ENCODE measurements at regions not wholly inside any gene's neighbourhood (a gene's known extent, or its start where the extent isn't known, plus 50 kb on each side); places are given as distances from the start of the nearest gene placed in this dataset.
"Not testable (repeated sequence)": the region's sequence is repeated elsewhere in the genome, so short reads cannot be mapped to it uniquely, and the experiment has no call there.

DNA sequence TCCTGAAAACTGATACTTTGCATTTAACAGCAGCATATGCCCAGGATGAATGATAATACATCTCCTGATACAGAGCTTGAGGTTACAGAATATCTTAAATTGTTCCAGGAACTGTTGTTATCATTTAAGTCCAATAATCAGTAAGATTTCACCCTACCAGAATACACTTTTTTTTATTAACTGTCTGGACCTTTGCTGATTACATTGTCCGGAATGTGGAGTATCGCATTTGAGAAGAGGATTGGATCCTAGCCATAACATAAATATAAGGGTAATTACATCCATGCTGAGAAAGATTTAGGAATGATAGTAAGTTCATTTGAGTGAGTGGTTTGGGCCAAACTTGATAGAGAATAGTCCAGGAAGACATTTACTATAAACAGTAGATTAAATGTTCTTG is 112.2 kb upstream of the FBXO28 start:
- not testable (repeated sequence) for H3K27me3 Mint-ChIP-seq; H3K4me3 Mint-ChIP-seq; H3K9me3 Mint-ChIP-seq; ATAC-seq (replicated peaks; ENCODE audit: extremely low read depth, poor library complexity, severe bottlenecking); H3K27ac Mint-ChIP-seq (ENCODE audit: low read depth); DNase-seq (ENCODE audit: low spot score in 2 of 2)
- H3K4me1 Mint-ChIP-seq: peaks cover 18% of the 10 kb centered on the region
- peaks cover 10% of the 10 kb centered on the region for H3K36me3 Mint-ChIP-seq (ENCODE audit: insufficient read depth)

DNA sequence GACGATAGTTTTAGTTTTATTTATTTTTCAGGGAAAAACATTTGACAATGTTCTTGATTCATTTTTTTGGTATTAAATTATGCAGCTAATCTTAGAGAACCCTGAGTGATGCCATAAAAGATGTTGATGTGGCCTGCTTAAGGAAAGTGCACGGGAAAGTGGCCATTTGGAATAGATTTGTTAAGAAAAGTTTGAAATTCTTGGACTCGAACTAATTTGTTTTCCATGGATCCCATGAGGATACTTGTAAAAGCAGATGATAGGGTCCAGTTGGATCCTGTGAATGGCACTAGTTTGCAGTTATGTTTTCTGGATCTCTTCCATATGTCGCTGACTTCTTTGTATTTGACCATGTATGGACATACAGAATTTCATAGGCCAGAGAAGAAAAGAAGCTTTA is 114.2 kb upstream of the FBXO28 start:
- not testable (repeated sequence) for ATAC-seq (replicated peaks; ENCODE audit: extremely low read depth, poor library complexity, severe bottlenecking); DNase-seq (ENCODE audit: low spot score in 2 of 2); H3K27ac Mint-ChIP-seq (ENCODE audit: low read depth); H3K36me3 Mint-ChIP-seq (ENCODE audit: insufficient read depth); H3K4me3 Mint-ChIP-seq; H3K27me3 Mint-ChIP-seq; H3K9me3 Mint-ChIP-seq
- H3K4me1 Mint-ChIP-seq: peaks cover 17% of the 10 kb centered on the region

DNA sequence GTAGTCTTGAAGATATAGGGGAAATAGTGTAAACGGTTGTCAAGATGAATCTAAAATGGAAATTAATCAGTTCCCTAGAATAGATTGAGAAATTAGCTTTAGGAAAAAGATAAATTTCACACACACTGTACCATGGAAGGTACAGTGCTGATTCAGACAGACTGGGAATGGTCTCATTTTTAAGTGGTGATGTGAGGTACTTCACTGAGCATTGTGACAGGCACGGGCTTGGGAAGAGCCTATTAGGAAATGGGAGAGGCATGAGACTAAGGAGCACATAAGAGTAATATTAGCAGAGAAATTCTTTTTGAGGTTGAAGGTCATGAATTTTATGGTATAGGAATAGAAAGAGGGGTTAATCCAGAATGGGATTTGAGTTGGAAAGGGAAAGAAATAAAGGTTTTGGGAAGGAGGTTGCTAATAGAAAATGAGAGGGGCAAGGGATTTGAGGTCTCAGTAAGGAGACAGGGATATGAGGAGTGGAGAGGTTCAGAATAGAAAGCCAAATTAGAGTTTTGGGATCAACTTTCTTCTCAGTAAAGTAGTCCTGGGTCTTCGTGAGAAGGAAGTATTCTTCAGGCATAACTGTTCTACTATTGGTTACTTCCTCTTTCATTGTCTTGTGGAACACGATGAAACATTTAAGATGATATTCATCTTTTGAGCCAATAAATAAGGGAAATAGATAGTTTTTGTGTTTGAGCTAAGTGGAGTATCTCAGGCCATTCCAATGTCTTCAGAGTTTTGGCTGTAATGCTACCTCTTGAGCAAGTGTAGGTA is 115.0 kb upstream of the FBXO28 start:
- not testable (repeated sequence) for H3K4me3 Mint-ChIP-seq; DNase-seq (ENCODE audit: low spot score in 2 of 2)
- H3K27ac Mint-ChIP-seq (ENCODE audit: low read depth): peak overlapping the region; percentile 10

DNA sequence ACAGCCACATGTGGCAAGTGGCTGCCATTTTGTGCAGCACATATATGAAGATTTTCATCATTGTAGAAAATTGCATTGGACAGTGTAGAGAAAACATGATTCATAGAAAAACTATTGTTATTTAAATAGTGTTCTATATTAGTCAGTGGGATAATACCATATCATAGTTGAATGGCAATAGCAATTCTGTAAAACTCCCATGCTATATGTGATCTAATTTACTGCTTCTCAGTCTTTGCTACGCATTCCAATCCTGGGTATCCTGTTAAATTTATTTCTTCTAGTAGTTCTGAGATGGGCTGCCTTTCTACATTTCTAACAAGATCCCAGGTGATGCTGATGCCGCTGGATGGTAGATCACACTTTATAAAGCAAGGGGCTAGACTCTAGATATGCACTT is 117.5 kb upstream of the FBXO28 start:
- not testable (repeated sequence) for H3K27me3 Mint-ChIP-seq; DNase-seq (ENCODE audit: low spot score in 2 of 2); H3K36me3 Mint-ChIP-seq (ENCODE audit: insufficient read depth); H3K9me3 Mint-ChIP-seq; H3K4me3 Mint-ChIP-seq; ATAC-seq (replicated peaks; ENCODE audit: extremely low read depth, poor library complexity, severe bottlenecking); H3K27ac Mint-ChIP-seq (ENCODE audit: low read depth)
- H3K4me1 Mint-ChIP-seq: peaks cover 15% of the 10 kb centered on the region

More for the DNA sequence above, 115.0 kb upstream of the FBXO28 start:
- H3K4me1 Mint-ChIP-seq: peaks cover 11% of the 10 kb centered on the region
- ATAC-seq (replicated peaks; ENCODE audit: extremely low read depth, poor library complexity, severe bottlenecking); H3K9me3 Mint-ChIP-seq; H3K27me3 Mint-ChIP-seq; H3K36me3 Mint-ChIP-seq (ENCODE audit: insufficient read depth): not testable (repeated sequence)

DNA sequence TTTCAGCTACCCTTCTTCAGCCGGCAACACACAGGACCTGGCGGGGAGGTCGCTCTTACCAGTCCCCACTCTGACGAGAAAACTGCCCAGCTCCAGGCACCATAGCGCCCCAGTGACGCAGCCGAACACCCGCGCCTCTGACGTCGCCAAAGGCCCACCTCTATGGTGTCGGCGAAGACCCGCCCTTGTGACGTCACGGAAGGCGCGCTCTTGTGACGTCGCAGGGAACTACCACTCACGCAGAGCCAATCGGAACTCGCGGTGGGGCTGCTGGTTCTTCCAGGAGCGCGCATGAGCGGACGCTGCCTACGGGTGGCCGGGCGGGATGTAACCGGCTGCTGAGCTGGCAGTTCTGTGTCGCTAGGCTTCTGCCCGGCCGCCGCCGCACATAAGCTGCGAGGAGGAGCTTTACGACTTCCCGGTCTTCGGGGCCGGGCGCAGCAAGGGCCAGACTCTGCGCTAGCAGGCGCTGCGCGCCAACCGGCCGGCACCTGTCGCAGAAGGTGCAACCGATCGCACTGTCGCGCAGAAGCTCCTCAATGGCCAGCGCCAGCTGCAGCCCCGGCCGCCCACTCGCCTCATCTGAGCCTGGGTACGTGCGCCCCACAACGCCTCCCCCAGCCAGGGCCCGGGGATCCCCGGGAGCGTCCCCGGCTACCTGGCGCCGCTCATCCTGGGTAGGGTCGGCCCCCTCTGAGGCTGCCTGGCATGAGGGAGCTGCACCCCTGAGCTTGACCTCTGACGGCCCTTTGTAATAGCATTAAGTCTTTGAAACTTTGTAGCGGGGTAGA is 121.3 kb upstream of the FBXO28 start:
- H3K9me3 Mint-ChIP-seq, H3K4me1 Mint-ChIP-seq, H3K27me3 Mint-ChIP-seq: not testable (repeated sequence)
- peak overlapping the region; percentile 88 for H3K4me3 Mint-ChIP-seq
- ATAC-seq (replicated peaks; ENCODE audit: extremely low read depth, poor library complexity, severe bottlenecking): peak; percentile 97
- peak; percentile 100 for DNase-seq (ENCODE audit: low spot score in 2 of 2)
- peaks cover 13% of the 10 kb centered on the region for H3K36me3 Mint-ChIP-seq (ENCODE audit: insufficient read depth)
- peak overlapping the region; percentile 100 for H3K27ac Mint-ChIP-seq (ENCODE audit: low read depth)

DNA sequence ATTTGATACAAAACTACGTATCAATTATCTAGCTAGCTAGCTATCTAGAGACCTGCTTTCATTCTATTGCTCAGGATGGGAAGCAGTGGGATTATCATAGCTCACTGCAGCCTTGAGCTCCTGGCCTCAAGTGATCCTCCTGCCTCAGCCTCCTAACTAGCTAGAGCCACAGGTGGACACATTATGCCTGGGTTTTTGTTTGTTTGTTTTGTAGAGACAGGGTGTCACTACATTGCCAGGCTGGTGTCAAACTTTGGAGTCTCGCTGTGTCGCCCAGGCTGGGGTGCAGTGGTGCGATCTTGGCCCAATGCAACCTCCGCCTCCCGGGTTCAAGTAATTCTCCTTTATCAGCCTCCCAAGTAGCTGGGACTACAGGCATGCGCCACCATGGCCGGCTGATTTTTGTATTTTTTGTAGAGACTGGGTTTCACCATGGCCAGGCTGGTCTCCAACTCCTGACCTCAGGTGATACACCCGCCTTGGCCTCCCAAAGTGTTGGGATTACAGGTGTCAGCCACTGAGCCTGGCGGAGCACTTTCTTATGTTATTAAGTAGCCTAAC is 122.5 kb upstream of the FBXO28 start:
- not testable (repeated sequence) for ATAC-seq (replicated peaks; ENCODE audit: extremely low read depth, poor library complexity, severe bottlenecking); H3K9me3 Mint-ChIP-seq; H3K27me3 Mint-ChIP-seq; H3K4me1 Mint-ChIP-seq; DNase-seq (ENCODE audit: low spot score in 2 of 2); H3K27ac Mint-ChIP-seq (ENCODE audit: low read depth)
- Mint-ChIP-seq H3K36me3 (ENCODE audit: insufficient read depth) (peaks cover 14% of the 10 kb centered on the region), H3K4me3 (peak overlapping the region; percentile 27)

DNA sequence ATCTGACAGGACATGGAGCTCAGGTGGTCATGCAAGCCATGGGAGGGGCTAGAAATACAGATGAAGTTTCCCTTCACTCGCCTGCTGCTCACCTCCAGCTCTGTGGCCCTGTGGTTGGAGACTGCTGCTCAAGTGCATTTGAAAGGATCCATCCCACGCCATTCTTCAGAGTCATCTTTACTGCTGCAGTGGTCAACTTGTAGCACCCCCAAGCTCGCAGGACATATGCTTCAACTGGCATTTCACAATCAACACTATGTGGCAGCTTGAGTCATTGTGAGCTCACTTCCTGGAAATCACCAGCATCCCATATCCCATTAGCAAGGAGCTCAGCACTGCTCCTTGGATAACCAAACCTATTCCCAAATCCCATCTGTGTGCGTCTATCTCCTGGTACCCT is 116.2 kb upstream of the TP53BP2 start:
- not testable (repeated sequence) for H3K27ac Mint-ChIP-seq (ENCODE audit: low read depth); H3K4me1 Mint-ChIP-seq; H3K9me3 Mint-ChIP-seq; DNase-seq (ENCODE audit: low spot score in 2 of 2); H3K4me3 Mint-ChIP-seq; ATAC-seq (replicated peaks; ENCODE audit: extremely low read depth, poor library complexity, severe bottlenecking); H3K27me3 Mint-ChIP-seq; H3K36me3 Mint-ChIP-seq (ENCODE audit: insufficient read depth)

DNA sequence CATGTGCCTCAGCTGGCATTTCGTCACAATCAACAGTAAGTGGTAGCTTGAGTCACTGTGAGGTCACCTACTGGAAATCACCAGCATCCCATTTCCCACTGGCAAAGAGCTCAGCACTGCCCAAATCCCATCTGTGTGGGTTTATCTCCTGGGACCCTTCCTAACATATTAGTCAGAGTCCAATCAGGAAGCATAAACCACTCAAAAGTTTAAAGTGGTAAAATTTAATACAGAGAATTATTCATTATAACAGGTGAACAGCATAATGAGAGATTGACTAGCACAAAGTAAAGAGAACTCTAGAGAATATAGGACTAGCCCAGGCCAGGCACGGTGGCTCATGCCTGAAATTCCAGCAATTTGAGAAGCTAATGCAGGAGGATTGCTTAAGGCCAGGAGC is 107.1 kb upstream of the TP53BP2 start:
- not testable (repeated sequence) for H3K27ac Mint-ChIP-seq (ENCODE audit: low read depth); DNase-seq (ENCODE audit: low spot score in 2 of 2); H3K9me3 Mint-ChIP-seq; H3K4me3 Mint-ChIP-seq; H3K27me3 Mint-ChIP-seq; ATAC-seq (replicated peaks; ENCODE audit: extremely low read depth, poor library complexity, severe bottlenecking); H3K4me1 Mint-ChIP-seq; H3K36me3 Mint-ChIP-seq (ENCODE audit: insufficient read depth)

DNA sequence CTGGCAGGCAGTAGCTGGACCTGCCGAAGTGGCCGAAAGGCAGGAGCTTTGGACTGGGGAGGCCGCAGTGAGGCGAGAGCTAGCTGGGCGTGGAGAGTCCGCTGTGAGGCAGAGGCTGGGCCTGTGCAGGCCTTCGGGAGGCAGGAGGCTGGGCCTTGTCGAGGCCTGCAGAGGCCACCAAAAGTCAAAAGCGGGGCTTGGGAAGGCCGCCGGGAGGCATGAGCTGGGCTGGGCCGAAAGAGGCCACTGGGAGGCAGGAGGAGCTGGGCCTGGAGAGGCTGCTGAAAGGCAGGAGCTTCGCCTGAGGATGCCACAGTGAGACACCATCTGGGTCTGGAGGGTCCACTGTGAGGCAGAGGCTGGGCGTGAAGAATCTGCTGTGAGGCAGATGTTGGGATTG is 105.8 kb upstream of the TP53BP2 start:
- not testable (repeated sequence) for ATAC-seq (replicated peaks; ENCODE audit: extremely low read depth, poor library complexity, severe bottlenecking); H3K27me3 Mint-ChIP-seq; DNase-seq (ENCODE audit: low spot score in 2 of 2); H3K36me3 Mint-ChIP-seq (ENCODE audit: insufficient read depth); H3K9me3 Mint-ChIP-seq; H3K27ac Mint-ChIP-seq (ENCODE audit: low read depth); H3K4me1 Mint-ChIP-seq; H3K4me3 Mint-ChIP-seq

DNA sequence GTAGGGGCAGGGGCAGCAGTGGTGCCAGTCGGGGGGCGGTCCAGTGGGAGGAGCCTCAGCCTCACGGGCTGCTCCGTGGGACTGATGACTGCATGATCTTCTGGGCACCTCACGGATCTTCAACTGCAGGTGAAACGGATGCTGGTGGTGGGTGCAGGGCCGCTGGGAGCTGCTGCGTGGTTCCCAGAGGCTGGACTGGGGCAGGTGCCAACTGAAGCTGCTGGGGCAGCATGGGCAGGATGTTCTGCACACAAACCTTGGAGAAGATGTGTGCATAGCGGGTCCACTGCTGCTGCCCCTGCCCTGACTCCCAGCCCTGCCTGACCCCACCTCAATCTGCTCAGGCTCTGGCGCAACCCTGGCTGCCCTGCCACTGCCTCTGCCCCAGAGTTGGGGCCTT is 104.2 kb upstream of the TP53BP2 start:
- DNase-seq (ENCODE audit: low spot score in 2 of 2); H3K9me3 Mint-ChIP-seq; H3K36me3 Mint-ChIP-seq (ENCODE audit: insufficient read depth); H3K27ac Mint-ChIP-seq (ENCODE audit: low read depth); H3K4me3 Mint-ChIP-seq; ATAC-seq (replicated peaks; ENCODE audit: extremely low read depth, poor library complexity, severe bottlenecking); H3K4me1 Mint-ChIP-seq; H3K27me3 Mint-ChIP-seq: not testable (repeated sequence)

DNA sequence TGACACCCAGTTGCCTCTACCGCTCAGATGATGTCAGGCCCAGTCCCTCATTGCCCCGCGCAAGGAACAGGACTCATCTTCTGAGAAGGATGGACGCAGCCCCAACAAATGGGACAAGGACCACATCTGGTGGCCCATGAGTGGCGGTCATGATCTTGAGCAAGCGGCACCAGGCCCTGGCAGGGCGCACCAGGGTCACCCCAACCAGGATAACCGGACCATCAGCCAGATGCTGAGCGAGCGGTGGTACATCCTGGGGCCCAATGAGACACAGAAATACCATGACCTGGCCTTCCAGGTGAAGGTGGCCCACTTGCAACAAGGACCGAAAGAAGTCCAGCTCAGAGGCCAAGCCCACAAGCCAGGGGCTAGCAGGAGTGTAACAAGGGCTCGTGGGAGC is 102.3 kb upstream of the TP53BP2 start:
- H3K4me1 Mint-ChIP-seq; H3K9me3 Mint-ChIP-seq; H3K27me3 Mint-ChIP-seq; DNase-seq (ENCODE audit: low spot score in 2 of 2); H3K36me3 Mint-ChIP-seq (ENCODE audit: insufficient read depth); H3K4me3 Mint-ChIP-seq; H3K27ac Mint-ChIP-seq (ENCODE audit: low read depth); ATAC-seq (replicated peaks; ENCODE audit: extremely low read depth, poor library complexity, severe bottlenecking): not testable (repeated sequence)

DNA sequence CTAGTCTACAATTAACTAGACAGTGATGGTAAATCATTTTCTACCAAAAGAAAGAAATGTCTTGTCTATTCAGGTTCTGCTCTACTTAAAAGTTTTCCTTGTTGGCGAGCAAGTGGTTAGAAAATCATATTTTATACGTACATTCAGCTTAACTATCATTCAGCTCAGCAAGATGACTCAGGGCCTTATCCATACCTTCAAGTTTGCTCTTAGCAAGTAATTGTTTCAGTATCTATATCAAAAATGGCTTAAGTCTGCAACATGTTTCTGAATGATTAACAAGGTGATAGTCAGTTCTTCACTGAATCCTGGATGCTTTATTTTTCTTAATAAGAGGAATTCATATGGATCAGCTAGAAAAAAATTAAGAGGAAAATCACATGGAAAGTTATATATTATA is 90.8 kb upstream of the TP53BP2 start:
- H3K4me3 Mint-ChIP-seq; H3K9me3 Mint-ChIP-seq; H3K27ac Mint-ChIP-seq (ENCODE audit: low read depth); H3K27me3 Mint-ChIP-seq; DNase-seq (ENCODE audit: low spot score in 2 of 2); ATAC-seq (replicated peaks; ENCODE audit: extremely low read depth, poor library complexity, severe bottlenecking); H3K36me3 Mint-ChIP-seq (ENCODE audit: insufficient read depth); H3K4me1 Mint-ChIP-seq: not testable (repeated sequence)

DNA sequence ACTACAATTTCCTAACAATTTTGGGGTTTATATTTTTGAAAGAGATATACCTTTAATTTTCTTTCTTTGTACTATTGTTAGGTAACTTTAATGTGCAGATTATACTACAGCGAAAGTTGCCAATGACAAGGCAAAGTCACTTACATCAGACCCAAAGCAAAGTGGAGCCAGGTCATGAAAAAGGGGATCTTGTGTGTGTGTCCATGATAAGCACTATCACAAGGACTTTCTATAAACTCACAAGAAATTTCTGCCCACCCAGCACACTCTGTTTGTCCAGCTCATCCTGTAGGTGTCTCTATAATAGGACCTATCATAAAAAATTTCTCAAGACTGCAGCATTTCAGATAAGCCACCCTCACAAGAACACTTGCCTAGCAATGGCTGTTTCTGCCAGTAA is 85.7 kb upstream of the TP53BP2 start:
- not testable (repeated sequence) for ATAC-seq (replicated peaks; ENCODE audit: extremely low read depth, poor library complexity, severe bottlenecking); H3K4me1 Mint-ChIP-seq; DNase-seq (ENCODE audit: low spot score in 2 of 2); H3K4me3 Mint-ChIP-seq; H3K36me3 Mint-ChIP-seq (ENCODE audit: insufficient read depth); H3K27ac Mint-ChIP-seq (ENCODE audit: low read depth); H3K27me3 Mint-ChIP-seq; H3K9me3 Mint-ChIP-seq

All from central memory CD8-positive, alpha-beta T cell (primary cell).